HepG2 (cell line): ENCODE measurements at regions not wholly inside any gene's neighbourhood (a gene's known extent, or its start where the extent isn't known, plus 50 kb on each side); places are given as distances from the start of the nearest gene placed in this dataset.

Experiments used
- BRD4 ChIP-seq: sonication (generic); formaldehyde crosslinking; IDR thresholded peaks from 2 replicates; pipeline ENCODE4 v1.4.0; 2020; ENCODE audit warnings: missing genetic modification reagents
- FOXP1 ChIP-seq, 2 experiments: fragments of 450-650 bp in 1 of 2; IDR thresholded peaks; 2 replicates each; pipeline ENCODE4 v1.6.1; 2017 to 2018; ENCODE audit warnings: antibody characterized with exemption in 1 of 2
- GTF2F1 ChIP-seq: fragments of 150-350 bp; IDR thresholded peaks from 2 replicates; pipeline ENCODE4 v1.6.1; 2014; ENCODE audit warnings: low read length
- HIVEP1 ChIP-seq: sonication (generic); formaldehyde crosslinking; IDR thresholded peaks from 2 replicates; pipeline ENCODE4 v1.4.0; 2020; ENCODE audit warnings: mild to moderate bottlenecking, missing genetic modification reagents
- LCORL ChIP-seq, 2 experiments: fragments of 450-650 bp in 1 of 2; sonication (generic) in 1 of 2; formaldehyde crosslinking in 1 of 2; IDR thresholded peaks; 2 replicates each; pipeline versions ENCODE4 v1.5.0 to v1.6.1; 2017 to 2020; ENCODE audit warnings: antibody characterized with exemption in 1 of 2, missing genetic modification reagents in 1 of 2
- MIER2 ChIP-seq: IDR thresholded peaks from 2 replicates; pipeline ENCODE4 v1.6.1; 2016; ENCODE audit warnings: missing biosample characterization, missing genetic modification reagents
- PITX1 ChIP-seq: sonication (generic); formaldehyde crosslinking; IDR thresholded peaks from 2 replicates; pipeline ENCODE4 v1.5.1; 2020; ENCODE audit warnings: mild to moderate bottlenecking, missing genetic modification reagents
- RFXAP ChIP-seq: sonication (generic); formaldehyde crosslinking; IDR thresholded peaks from 2 replicates; pipeline ENCODE4 v1.4.0; 2020; ENCODE audit warnings: missing genetic modification reagents, borderline replicate concordance
- SMAD3 ChIP-seq: sonication (generic); formaldehyde crosslinking; IDR thresholded peaks from 2 replicates; pipeline ENCODE4 v1.4.0; 2020; ENCODE audit warnings: missing genetic modification reagents
- SOX13 ChIP-seq, 3 experiments: fragments of 450-650 bp in 1 of 3; sonication (generic) in 1 of 3; formaldehyde crosslinking in 1 of 3; IDR thresholded peaks in 2 of 3; conservative IDR thresholded peaks in 1 of 3; 2 replicates each; pipeline versions ENCODE4 v1.5.0 to v1.6.1; 2016 to 2020; ENCODE audit warnings: antibody characterized with exemption in 1 of 3, mild to moderate bottlenecking in 1 of 3, missing compliant biosample characterization in 1 of 3, missing genetic modification reagents in 1 of 3, moderate library complexity in 1 of 3
- SOX5 ChIP-seq: IDR thresholded peaks from 2 replicates; pipeline ENCODE4 v1.6.1; 2016; ENCODE audit warnings: borderline replicate concordance
- SP5 ChIP-seq: IDR thresholded peaks from 2 replicates; pipeline ENCODE4 v1.6.1; 2016; ENCODE audit warnings: low read depth, borderline replicate concordance
- ZFYVE20 ChIP-seq: sonication (generic); formaldehyde crosslinking; IDR thresholded peaks from 2 replicates; pipeline ENCODE4 v1.8.0; 2023; ENCODE audit warnings: low read depth, mild to moderate bottlenecking, moderate library complexity, missing genetic modification reagents, borderline replicate concordance
- ZNF292 ChIP-seq: sonication (generic); formaldehyde crosslinking; IDR thresholded peaks from 2 replicates; pipeline ENCODE4 v1.8.1; 2022; ENCODE audit warnings: mild to moderate bottlenecking, low read depth, missing genetic modification reagents, borderline replicate concordance
- ZNF331 ChIP-seq: sonication (generic); formaldehyde crosslinking; IDR thresholded peaks from 2 replicates; pipeline ENCODE4 v1.4.0; 2020; ENCODE audit warnings: missing genetic modification reagents
- ZSCAN9 ChIP-seq: IDR thresholded peaks from 2 replicates; pipeline ENCODE4 v1.6.1; 2016; ENCODE audit warnings: borderline replicate concordance
- TF ChIP-seq, protein P1 (sequence below): IDR thresholded peaks from 2 replicates; pipeline ENCODE4 v1.6.1; 2012; ENCODE audit warnings: inconsistent platforms
- TF ChIP-seq, protein P2 (sequence below): sonication (generic); formaldehyde crosslinking; IDR thresholded peaks from 2 replicates; pipeline ENCODE4 v1.8.1; 2023; ENCODE audit warnings: missing genetic modification reagents, inconsistent platforms, borderline replicate concordance
- TF ChIP-seq, protein P3 (sequence below): sonication (generic); formaldehyde crosslinking; IDR thresholded peaks from 2 replicates; pipeline ENCODE4 v1.5.1; 2020; ENCODE audit warnings: mild to moderate bottlenecking, missing genetic modification reagents, moderate library complexity
- TF ChIP-seq, protein P4 (sequence below): sonication (generic); formaldehyde crosslinking; IDR thresholded peaks from 2 replicates; pipeline ENCODE4 v1.4.0; 2020; ENCODE audit warnings: missing genetic modification reagents, borderline replicate concordance

DNA sequence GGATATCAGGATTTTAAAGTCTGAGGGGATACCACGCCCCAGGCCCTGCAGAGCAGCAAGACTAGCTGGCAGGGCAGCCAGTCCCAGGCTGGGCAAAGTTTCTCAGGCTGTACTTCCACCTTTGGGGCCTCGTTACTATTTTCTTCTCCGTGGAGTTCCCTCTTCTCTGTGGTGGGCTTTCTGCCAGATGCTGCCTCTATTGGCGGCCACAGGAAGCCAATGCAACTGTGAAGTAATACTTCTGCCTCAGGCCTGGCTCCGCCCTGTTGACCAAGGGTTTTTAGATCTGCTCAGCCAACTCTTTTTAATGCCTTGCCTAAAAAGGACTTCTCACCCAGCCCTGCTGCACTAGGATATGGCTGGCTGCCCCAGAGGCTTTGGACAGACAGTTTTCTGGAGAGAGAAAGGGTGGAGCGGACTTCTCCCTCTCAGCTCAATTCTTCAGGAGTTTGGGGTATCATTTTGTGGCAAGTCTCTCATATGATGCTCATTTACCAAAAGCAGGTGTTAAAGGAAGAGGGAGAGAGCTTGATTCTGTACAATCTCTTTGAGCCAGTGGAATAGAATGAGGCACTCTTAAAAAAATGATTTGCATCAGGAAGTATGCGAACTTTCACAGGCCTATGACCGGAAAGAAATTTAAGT lies 67.4 kb downstream of the HHEX start (continued):
- TF ChIP-seq, protein P1, sequence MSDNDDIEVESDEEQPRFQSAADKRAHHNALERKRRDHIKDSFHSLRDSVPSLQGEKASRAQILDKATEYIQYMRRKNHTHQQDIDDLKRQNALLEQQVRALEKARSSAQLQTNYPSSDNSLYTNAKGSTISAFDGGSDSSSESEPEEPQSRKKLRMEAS = 0 out of 2 replicates have a peak, but pooled peaks have one; percentile 52
- TF ChIP-seq ZSCAN9 (no peak), SMAD3 (CRISPR knock-in tag) (0 out of 2 replicates have a peak, but pooled peaks have one; percentile 33), ZFYVE20 (no peak), FOXP1 (IDR thresholded peaks at IDR 0.05) (no peak), FOXP1 (CRISPR knock-in tag; IDR thresholded peaks at IDR 0.05) (0 out of 2 replicates have a peak, but pooled peaks have one; percentile 10), HIVEP1 (CRISPR knock-in tag) (no peak), GTF2F1 (no peak), RFXAP (CRISPR knock-in tag) (no peak), SP5 (CRISPR knock-in tag) (peak; percentile 41; the same call in 1 of the 2 replicates), SOX13 (IDR thresholded peaks at IDR 0.05) (0 out of 2 replicates have a peak, but pooled peaks have one; percentile 11), SOX13 (CRISPR knock-in tag; conservative IDR thresholded peaks at IDR 0.05 in 1 of 2, IDR thresholded peaks at IDR 0.05 in 1 of 2) (peak in 1 of 2 experiments; percentile 39; a peak in 1 of 4 replicates), MIER2 (0 out of 2 replicates have a peak, but pooled peaks have one; percentile 29), ZNF292 (CRISPR knock-in tag) (no peak), ZNF331 (CRISPR knock-in tag) (peak; percentile 20; the same call in 1 of the 2 replicates), BRD4 (no peak), SOX5 (CRISPR knock-in tag) (peak; percentile 17; the same call in 1 of the 2 replicates), LCORL (IDR thresholded peaks at IDR 0.05) (no peak), LCORL (CRISPR knock-in tag; IDR thresholded peaks at IDR 0.05) (0 out of 2 replicates have a peak, but pooled peaks have one; percentile 41), PITX1 (CRISPR knock-in tag) (peak; percentile 53; the same call in 1 of the 2 replicates)
- TF ChIP-seq, protein P2, sequence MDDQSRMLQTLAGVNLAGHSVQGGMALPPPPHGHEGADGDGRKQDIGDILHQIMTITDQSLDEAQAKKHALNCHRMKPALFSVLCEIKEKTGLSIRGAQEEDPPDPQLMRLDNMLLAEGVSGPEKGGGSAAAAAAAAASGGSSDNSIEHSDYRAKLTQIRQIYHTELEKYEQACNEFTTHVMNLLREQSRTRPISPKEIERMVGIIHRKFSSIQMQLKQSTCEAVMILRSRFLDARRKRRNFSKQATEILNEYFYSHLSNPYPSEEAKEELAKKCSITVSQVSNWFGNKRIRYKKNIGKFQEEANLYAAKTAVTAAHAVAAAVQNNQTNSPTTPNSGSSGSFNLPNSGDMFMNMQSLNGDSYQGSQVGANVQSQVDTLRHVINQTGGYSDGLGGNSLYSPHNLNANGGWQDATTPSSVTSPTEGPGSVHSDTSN (CRISPR knock-in tag) = no peak
- TF ChIP-seq, protein P3, sequence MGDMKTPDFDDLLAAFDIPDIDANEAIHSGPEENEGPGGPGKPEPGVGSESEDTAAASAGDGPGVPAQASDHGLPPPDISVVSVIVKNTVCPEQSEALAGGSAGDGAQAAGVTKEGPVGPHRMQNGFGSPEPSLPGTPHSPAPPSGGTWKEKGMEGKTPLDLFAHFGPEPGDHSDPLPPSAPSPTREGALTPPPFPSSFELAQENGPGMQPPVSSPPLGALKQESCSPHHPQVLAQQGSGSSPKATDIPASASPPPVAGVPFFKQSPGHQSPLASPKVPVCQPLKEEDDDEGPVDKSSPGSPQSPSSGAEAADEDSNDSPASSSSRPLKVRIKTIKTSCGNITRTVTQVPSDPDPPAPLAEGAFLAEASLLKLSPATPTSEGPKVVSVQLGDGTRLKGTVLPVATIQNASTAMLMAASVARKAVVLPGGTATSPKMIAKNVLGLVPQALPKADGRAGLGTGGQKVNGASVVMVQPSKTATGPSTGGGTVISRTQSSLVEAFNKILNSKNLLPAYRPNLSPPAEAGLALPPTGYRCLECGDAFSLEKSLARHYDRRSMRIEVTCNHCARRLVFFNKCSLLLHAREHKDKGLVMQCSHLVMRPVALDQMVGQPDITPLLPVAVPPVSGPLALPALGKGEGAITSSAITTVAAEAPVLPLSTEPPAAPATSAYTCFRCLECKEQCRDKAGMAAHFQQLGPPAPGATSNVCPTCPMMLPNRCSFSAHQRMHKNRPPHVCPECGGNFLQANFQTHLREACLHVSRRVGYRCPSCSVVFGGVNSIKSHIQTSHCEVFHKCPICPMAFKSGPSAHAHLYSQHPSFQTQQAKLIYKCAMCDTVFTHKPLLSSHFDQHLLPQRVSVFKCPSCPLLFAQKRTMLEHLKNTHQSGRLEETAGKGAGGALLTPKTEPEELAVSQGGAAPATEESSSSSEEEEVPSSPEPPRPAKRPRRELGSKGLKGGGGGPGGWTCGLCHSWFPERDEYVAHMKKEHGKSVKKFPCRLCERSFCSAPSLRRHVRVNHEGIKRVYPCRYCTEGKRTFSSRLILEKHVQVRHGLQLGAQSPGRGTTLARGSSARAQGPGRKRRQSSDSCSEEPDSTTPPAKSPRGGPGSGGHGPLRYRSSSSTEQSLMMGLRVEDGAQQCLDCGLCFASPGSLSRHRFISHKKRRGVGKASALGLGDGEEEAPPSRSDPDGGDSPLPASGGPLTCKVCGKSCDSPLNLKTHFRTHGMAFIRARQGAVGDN (CRISPR knock-in tag) = 0 out of 2 replicates have a peak, but pooled peaks have one; percentile 16
- TF ChIP-seq, protein P4, sequence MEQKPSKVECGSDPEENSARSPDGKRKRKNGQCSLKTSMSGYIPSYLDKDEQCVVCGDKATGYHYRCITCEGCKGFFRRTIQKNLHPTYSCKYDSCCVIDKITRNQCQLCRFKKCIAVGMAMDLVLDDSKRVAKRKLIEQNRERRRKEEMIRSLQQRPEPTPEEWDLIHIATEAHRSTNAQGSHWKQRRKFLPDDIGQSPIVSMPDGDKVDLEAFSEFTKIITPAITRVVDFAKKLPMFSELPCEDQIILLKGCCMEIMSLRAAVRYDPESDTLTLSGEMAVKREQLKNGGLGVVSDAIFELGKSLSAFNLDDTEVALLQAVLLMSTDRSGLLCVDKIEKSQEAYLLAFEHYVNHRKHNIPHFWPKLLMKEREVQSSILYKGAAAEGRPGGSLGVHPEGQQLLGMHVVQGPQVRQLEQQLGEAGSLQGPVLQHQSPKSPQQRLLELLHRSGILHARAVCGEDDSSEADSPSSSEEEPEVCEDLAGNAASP (CRISPR knock-in tag) = no peak
